ENCODE measurements at regions not wholly inside any gene's neighbourhood (a gene's known extent, or its start where the extent isn't known, plus 50 kb on each side); places are given as distances from the start of the nearest gene placed in this dataset.

DNA sequence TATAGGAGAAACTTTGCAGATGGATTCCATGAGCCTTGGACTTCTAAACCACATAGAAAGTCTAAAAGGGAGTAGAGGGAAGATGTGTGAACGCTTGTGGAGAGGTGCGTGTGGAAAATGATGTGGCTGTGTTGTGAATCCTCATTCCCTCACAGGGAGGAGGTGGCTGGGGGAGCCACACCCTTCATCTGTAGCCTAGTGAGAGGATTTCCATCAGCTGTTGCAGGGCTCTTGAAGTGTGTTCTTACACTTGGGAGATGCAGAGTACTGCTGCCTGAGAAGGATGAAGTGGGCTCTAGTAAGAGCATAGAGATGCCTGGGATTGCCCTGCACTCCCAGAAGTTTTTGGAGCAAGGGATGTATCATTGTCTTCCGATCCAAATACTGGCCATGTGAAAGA is 279.6 kb downstream of the QKI start:
- no peaks in the 10 kb centered on the region for H3K4me1 ChIP-seq (ENCODE audit: insufficient read depth, low read length)
- ChIA-PET POLR2A (no interaction called here), CTCF (no interaction called here)
- Mint-ChIP-seq H3K4me1 (ENCODE audit: low read depth) (no peaks in the 10 kb centered on the region), H3K27ac (no peak overlapping the region), H3K36me3 (ENCODE audit: low read depth) (no peaks in the 10 kb centered on the region), H3K9me3 (no peaks in the 10 kb centered on the region), H3K4me3 (no peak overlapping the region), H3K27me3 (peaks cover 23% of the 10 kb centered on the region)
- DNase-seq (no peak), ATAC-seq (ENCODE audit: poor library complexity) (no peak)
- H3K9me3 ChIP-seq (ENCODE audit: control insufficient read depth in 1 of 2, insufficient read depth in 1 of 2, low read length in 2 of 2) = no peaks in the 10 kb centered on the region
- TF ChIP-seq, protein P1, sequence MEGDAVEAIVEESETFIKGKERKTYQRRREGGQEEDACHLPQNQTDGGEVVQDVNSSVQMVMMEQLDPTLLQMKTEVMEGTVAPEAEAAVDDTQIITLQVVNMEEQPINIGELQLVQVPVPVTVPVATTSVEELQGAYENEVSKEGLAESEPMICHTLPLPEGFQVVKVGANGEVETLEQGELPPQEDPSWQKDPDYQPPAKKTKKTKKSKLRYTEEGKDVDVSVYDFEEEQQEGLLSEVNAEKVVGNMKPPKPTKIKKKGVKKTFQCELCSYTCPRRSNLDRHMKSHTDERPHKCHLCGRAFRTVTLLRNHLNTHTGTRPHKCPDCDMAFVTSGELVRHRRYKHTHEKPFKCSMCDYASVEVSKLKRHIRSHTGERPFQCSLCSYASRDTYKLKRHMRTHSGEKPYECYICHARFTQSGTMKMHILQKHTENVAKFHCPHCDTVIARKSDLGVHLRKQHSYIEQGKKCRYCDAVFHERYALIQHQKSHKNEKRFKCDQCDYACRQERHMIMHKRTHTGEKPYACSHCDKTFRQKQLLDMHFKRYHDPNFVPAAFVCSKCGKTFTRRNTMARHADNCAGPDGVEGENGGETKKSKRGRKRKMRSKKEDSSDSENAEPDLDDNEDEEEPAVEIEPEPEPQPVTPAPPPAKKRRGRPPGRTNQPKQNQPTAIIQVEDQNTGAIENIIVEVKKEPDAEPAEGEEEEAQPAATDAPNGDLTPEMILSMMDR (IDR thresholded peaks at IDR 0.05) = no peak
- no peaks in the 10 kb centered on the region for H3K36me3 ChIP-seq (ENCODE audit: insufficient read depth, low read length)
- H3K27me3 ChIP-seq (ENCODE audit: control insufficient read depth in 1 of 2, insufficient read depth in 2 of 2, low read length in 2 of 2) = no peaks in the 10 kb centered on the region
- no peak overlapping the region for H3K27ac ChIP-seq (ENCODE audit: low read depth in 1 of 2, low read length in 2 of 2)
- H3K4me3 ChIP-seq (ENCODE audit: low read length) = no peak overlapping the region
- intact Hi-C loops (cut with DNase I, micrococcal nuclease) = no loop called here

DNA sequence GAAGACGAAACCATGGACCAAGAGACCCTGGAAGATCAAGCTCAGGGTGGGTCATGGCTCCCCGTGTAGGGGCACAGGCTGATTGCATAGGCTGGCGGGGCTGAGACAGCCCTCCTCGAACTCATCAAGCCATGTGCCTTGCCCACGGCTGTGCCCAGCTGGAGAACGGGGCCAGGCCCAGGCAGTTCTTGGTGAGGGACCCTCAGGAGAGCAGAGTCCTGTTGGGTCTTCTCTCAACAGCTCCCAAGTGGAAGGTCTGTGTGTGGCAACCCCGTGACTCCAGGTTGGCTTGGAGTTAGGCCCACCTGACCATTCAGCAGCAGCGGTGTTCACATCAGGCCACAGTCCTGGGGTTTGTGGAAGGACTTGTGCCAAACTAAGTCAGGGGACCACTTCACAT is 276.5 kb downstream of the QKI start:
- Histone ChIP-seq H3K27me3 (ENCODE audit: control insufficient read depth in 1 of 2, insufficient read depth in 2 of 2, low read length in 2 of 2) (no peaks in the 10 kb centered on the region), H3K4me1 (ENCODE audit: insufficient read depth, low read length) (no peaks in the 10 kb centered on the region), H3K4me3 (ENCODE audit: low read length) (no peak overlapping the region), H3K36me3 (ENCODE audit: insufficient read depth, low read length) (no peaks in the 10 kb centered on the region), H3K27ac (ENCODE audit: low read depth in 1 of 2, low read length in 2 of 2) (no peak overlapping the region), H3K9me3 (ENCODE audit: control insufficient read depth in 1 of 2, insufficient read depth in 1 of 2, low read length in 2 of 2) (no peaks in the 10 kb centered on the region)
- DNase-seq = no peak
- ATAC-seq (ENCODE audit: poor library complexity) = no peak
- POLR2A ChIA-PET = no interaction called here
- Mint-ChIP-seq H3K36me3 (ENCODE audit: low read depth) (no peaks in the 10 kb centered on the region), H3K4me3 (no peak overlapping the region), H3K9me3 (no peaks in the 10 kb centered on the region), H3K27ac (no peak overlapping the region), H3K4me1 (ENCODE audit: low read depth) (no peaks in the 10 kb centered on the region), H3K27me3 (peaks cover 26% of the 10 kb centered on the region)
- TF ChIP-seq, protein P1 (IDR thresholded peaks at IDR 0.05) = no peak
- intact Hi-C loops (cut with DNase I, micrococcal nuclease) = no loop called here
- CTCF ChIA-PET = no interaction called here

DNA sequence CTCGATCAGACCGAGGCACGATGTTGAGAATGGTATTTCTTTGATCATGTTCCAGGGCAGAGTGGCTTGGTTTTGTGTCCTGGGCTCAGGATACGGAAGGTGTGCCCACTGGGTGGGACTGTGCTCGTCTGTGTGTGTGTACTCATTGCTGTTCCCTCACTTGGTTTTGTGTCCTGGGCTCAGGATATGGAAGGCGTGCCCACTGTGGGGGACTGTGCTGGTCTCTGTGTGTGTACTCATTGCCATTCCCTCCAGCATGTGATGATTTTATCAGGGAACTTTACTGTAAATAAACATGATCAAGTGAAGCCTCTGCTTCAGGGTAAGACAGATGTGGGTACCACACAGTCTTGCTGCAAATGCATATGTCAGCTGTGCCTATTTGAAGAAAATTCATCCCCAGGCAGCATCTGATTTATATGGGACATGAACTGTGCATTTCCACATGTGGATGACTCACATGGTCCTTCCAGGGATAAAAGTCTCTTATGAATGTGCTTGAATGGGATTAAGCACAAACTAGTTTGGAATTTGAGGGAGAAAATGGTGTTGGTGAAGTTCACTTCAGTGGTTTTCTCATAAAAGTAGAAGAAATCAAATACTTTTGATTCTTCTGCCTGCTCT is 274.3 kb downstream of the QKI start:
- H3K27me3 ChIP-seq (ENCODE audit: control insufficient read depth in 1 of 2, insufficient read depth in 2 of 2, low read length in 2 of 2) = no peaks in the 10 kb centered on the region
- Mint-ChIP-seq H3K4me1 (ENCODE audit: low read depth) (no peaks in the 10 kb centered on the region), H3K27ac (no peak overlapping the region), H3K9me3 (peaks cover 2% of the 10 kb centered on the region), H3K27me3 (peaks cover 31% of the 10 kb centered on the region), H3K4me3 (no peak overlapping the region), H3K36me3 (ENCODE audit: low read depth) (no peaks in the 10 kb centered on the region)
- intact Hi-C loops (cut with DNase I, micrococcal nuclease) = no loop called here
- ChIA-PET CTCF (interaction anchor here (1.1 kb wide), 1 partner anchor 8 kb away, joined by 3 read pairs; no protein-coding TSS in a partner anchor), POLR2A (no interaction called here)
- no peaks in the 10 kb centered on the region for H3K4me1 ChIP-seq (ENCODE audit: insufficient read depth, low read length)
- DNase-seq (no peak), ATAC-seq (ENCODE audit: poor library complexity) (no peak)
- TF ChIP-seq, protein P1 (IDR thresholded peaks at IDR 0.05) = no peak
- H3K4me3 ChIP-seq (ENCODE audit: low read length) = no peak overlapping the region
- H3K27ac ChIP-seq (ENCODE audit: low read depth in 1 of 2, low read length in 2 of 2) = no peak overlapping the region
- no peaks in the 10 kb centered on the region for H3K9me3 ChIP-seq (ENCODE audit: control insufficient read depth in 1 of 2, insufficient read depth in 1 of 2, low read length in 2 of 2)
- H3K36me3 ChIP-seq (ENCODE audit: insufficient read depth, low read length) = no peaks in the 10 kb centered on the region

Data from CD4-positive, alpha-beta T cell (primary cell).